ENCODE measurements at regions not wholly inside any gene's neighbourhood (a gene's known extent, or its start where the extent isn't known, plus 50 kb on each side); places are given as distances from the start of the nearest gene placed in this dataset.

DNA sequence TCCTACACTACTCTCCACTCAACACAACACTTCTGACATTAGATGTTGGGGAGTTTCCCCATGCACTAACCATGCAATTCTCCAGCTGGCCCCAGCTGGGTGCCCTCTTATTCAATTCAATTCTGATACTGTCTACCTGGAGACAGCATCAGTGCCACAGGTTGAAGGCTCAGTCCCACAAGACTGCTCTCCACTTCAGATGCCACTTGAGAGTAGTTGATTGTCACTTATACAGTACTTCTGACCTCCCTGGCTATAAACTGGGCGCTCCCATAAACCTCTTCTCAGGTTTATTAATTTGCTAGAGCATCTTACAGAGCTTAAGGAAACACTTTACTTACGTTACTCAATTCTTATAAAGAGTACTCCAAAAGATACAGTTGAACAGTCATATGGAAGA is 442.3 kb downstream of the LRRIQ3 start:
- no CpG with 5 or more reads among the region's 2 CpGs for WGBS (ENCODE audit: insufficient coverage, insufficient read length)
- H3K9me3 ChIP-seq (ENCODE audit: control insufficient read depth, insufficient read depth, low read length), result no peaks in the 10 kb centered on the region
- DNase-seq (ENCODE audit: low read depth, low spot score), result no peak
- no peak overlapping the region for H3K4me3 ChIP-seq (ENCODE audit: low read length)
- H3K4me1 ChIP-seq (ENCODE audit: control insufficient read depth, insufficient read depth, low read length), result no peaks in the 10 kb centered on the region
- H3K27ac ChIP-seq (ENCODE audit: low read length), result no peak overlapping the region
- no peaks in the 10 kb centered on the region for H3K27me3 ChIP-seq (ENCODE audit: control insufficient read depth, insufficient read depth, low read length)
- H3K36me3 ChIP-seq (ENCODE audit: control insufficient read depth, insufficient read depth, low read length), result no peaks in the 10 kb centered on the region

DNA sequence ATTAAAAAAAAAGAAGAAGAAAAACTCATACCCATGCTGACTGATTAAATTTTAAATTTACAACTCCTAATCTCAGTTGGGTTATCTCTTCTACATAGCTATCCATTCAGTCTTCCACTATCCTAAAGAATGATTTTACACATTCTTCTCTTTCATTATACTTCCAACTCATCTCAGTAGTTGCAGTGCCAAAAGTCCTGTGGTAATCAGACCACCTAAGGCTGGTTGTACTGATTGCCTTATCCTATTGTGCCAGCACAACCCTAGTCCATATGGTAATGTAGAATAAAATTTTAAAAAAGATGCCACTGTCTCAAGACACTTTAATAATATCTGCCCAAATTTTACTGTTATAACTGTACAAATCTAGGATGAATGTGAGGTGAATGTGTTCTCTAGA is 448.0 kb downstream of the LRRIQ3 start:
- no peaks in the 10 kb centered on the region for H3K4me1 ChIP-seq (ENCODE audit: control insufficient read depth, insufficient read depth, low read length)
- H3K4me3 ChIP-seq (ENCODE audit: low read length), result no peak overlapping the region
- H3K27me3 ChIP-seq (ENCODE audit: control insufficient read depth, insufficient read depth, low read length), result no peaks in the 10 kb centered on the region
- H3K36me3 ChIP-seq (ENCODE audit: control insufficient read depth, insufficient read depth, low read length), result no peaks in the 10 kb centered on the region
- H3K27ac ChIP-seq (ENCODE audit: low read length), result no peak overlapping the region
- no peak for DNase-seq (ENCODE audit: low read depth, low spot score)
- no peaks in the 10 kb centered on the region for H3K9me3 ChIP-seq (ENCODE audit: control insufficient read depth, insufficient read depth, low read length)

DNA sequence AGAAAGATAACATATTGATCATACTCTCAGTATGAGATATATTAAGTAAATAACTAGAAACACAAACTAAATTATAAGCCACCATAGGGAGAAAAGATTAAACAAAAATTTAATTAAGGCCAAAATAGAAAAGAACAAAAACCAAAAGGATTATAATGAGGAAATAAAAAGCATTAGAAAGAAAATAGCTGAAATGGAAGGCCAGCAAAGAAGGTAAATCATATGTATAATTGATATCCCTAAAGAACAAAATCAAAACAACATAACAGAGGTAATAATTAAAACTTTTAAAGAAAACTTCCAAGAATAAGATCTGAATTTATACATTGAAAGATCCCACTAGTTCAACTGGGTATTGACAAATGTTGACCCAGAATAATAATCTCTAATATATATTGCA is 453.0 kb downstream of the LRRIQ3 start:
- no peak for DNase-seq (ENCODE audit: low read depth, low spot score)
- Histone ChIP-seq H3K36me3 (ENCODE audit: control insufficient read depth, insufficient read depth, low read length) (no peaks in the 10 kb centered on the region), H3K27me3 (ENCODE audit: control insufficient read depth, insufficient read depth, low read length) (no peaks in the 10 kb centered on the region), H3K4me3 (ENCODE audit: low read length) (no peak overlapping the region), H3K9me3 (ENCODE audit: control insufficient read depth, insufficient read depth, low read length) (no peaks in the 10 kb centered on the region), H3K4me1 (ENCODE audit: control insufficient read depth, insufficient read depth, low read length) (no peaks in the 10 kb centered on the region), H3K27ac (ENCODE audit: low read length) (no peak overlapping the region)

DNA sequence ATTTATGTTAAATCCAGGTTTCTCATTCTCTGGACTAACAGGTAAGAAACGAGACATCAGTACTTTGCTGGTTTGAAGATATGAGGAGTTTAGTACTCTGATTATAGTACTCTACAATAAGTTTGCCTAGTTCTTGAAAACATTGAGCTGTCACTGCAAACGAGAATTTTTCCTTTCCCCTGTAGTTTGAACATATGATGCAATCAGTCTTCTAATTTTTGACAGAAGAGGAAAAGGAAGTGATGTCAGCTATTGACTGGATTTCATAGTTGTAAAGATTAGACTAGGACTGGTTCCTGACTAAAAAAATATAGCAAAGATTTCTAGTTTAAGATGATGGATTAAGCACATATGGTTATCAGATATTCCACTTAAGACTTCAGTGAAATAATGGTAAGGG is 461.9 kb downstream of the LRRIQ3 start:
- no peaks in the 10 kb centered on the region for H3K4me1 ChIP-seq (ENCODE audit: control insufficient read depth, insufficient read depth, low read length)
- H3K27me3 ChIP-seq (ENCODE audit: control insufficient read depth, insufficient read depth, low read length), result no peaks in the 10 kb centered on the region
- H3K27ac ChIP-seq (ENCODE audit: low read length), result no peak overlapping the region
- no peak overlapping the region for H3K4me3 ChIP-seq (ENCODE audit: low read length)
- H3K36me3 ChIP-seq (ENCODE audit: control insufficient read depth, insufficient read depth, low read length), result no peaks in the 10 kb centered on the region
- no peak for DNase-seq (ENCODE audit: low read depth, low spot score)
- WGBS (ENCODE audit: insufficient coverage, insufficient read length), result no CpG with 5 or more reads among the region's 2 CpGs
- H3K9me3 ChIP-seq (ENCODE audit: control insufficient read depth, insufficient read depth, low read length), result no peaks in the 10 kb centered on the region

DNA sequence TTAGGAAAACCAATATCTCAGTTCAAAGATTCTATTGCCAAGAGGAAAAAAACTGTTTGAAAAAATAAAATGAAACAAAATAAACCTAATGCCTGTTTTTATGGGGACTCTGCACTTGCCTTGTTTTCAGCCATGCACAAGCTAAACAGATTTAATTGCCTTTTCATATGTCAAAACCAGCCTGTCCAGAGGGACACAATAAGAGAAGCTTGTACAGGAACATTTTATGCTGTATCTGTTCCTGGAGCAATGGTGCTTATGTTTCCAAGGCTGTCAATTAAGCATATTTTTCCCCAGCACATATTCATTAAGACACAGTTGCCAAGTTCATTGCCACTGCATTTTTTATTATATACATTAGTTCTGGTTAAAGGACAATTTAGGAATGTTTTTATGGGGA is 470.9 kb downstream of the LRRIQ3 start:
- Histone ChIP-seq H3K4me3 (ENCODE audit: low read length) (no peak overlapping the region), H3K9me3 (ENCODE audit: control insufficient read depth, insufficient read depth, low read length) (no peaks in the 10 kb centered on the region), H3K27me3 (ENCODE audit: control insufficient read depth, insufficient read depth, low read length) (no peaks in the 10 kb centered on the region), H3K4me1 (ENCODE audit: control insufficient read depth, insufficient read depth, low read length) (no peaks in the 10 kb centered on the region), H3K36me3 (ENCODE audit: control insufficient read depth, insufficient read depth, low read length) (no peaks in the 10 kb centered on the region), H3K27ac (ENCODE audit: low read length) (no peak overlapping the region)
- no peak for DNase-seq (ENCODE audit: low read depth, low spot score)

DNA sequence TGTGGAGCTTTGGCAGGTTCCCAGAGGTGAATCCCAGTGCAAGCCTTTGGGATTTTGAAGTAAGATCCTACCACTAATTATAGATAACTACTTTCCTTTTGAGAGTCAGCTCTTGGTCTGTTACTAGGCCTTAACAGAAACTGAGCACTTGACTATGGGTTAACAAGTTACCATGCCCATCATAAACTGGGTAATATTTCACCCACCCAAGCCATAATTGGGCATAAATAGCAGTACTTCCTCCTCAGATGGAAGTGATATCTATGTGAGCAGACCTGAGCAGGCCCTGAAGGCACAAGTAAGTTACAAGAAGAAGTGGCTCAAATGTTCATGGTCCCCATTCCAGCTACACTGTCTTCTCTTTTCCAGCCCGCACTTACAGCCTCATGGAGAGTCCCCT is 475.9 kb downstream of the LRRIQ3 start:
- Histone ChIP-seq H3K36me3 (ENCODE audit: control insufficient read depth, insufficient read depth, low read length) (no peaks in the 10 kb centered on the region), H3K4me3 (ENCODE audit: low read length) (no peak overlapping the region), H3K9me3 (ENCODE audit: control insufficient read depth, insufficient read depth, low read length) (no peaks in the 10 kb centered on the region), H3K4me1 (ENCODE audit: control insufficient read depth, insufficient read depth, low read length) (no peaks in the 10 kb centered on the region), H3K27ac (ENCODE audit: low read length) (no peak overlapping the region), H3K27me3 (ENCODE audit: control insufficient read depth, insufficient read depth, low read length) (no peaks in the 10 kb centered on the region)
- DNase-seq (ENCODE audit: low read depth, low spot score), result no peak
- no CpG with 5 or more reads among the region's 1 CpG for WGBS (ENCODE audit: insufficient coverage, insufficient read length)

DNA sequence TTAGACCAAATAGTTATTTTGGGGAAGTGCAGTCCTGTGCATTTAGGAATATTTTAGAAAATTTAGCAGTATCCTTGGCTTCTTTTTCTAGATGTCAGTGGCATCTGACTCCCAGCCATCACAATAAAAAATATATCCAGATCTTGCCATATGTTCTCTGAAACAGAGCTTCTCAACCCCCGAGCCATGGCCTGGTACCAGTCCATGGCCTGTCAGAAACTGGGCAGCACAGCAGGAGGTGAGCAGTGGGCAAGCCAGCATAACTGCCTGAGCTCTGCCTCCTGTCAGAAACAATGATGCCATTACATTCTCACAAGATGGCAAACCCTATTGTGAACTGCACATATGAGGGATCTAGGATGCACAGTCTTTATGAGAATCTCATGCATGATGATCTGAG is 480.0 kb downstream of the LRRIQ3 start:
- H3K9me3 ChIP-seq (ENCODE audit: control insufficient read depth, insufficient read depth, low read length), result no peaks in the 10 kb centered on the region
- no peak overlapping the region for H3K4me3 ChIP-seq (ENCODE audit: low read length)
- H3K27ac ChIP-seq (ENCODE audit: low read length), result no peak overlapping the region
- DNase-seq (ENCODE audit: low read depth, low spot score), result no peak
- WGBS (ENCODE audit: insufficient coverage, insufficient read length), result no CpG with 5 or more reads among the region's 1 CpG
- no peaks in the 10 kb centered on the region for H3K27me3 ChIP-seq (ENCODE audit: control insufficient read depth, insufficient read depth, low read length)
- no peaks in the 10 kb centered on the region for H3K4me1 ChIP-seq (ENCODE audit: control insufficient read depth, insufficient read depth, low read length)
- H3K36me3 ChIP-seq (ENCODE audit: control insufficient read depth, insufficient read depth, low read length), result no peaks in the 10 kb centered on the region

DNA sequence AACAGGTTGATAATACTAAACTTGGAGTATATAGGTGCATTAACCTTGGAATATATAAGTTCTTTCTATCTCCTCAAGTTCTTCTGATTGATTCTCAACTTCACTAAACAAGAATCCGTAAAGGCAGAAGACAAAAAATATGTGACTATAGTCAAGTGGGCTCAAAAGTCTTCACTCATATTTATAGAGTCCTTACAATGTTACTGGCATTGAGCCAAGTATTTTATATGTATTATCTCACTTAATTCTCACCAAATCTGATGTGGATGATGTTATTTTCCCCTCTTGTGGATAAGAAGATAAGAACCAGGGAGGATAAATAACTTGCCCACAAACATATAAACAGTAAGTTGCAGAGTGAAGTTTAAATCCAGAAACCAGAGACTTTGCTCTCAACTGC is 486.9 kb downstream of the LRRIQ3 start:
- WGBS (ENCODE audit: insufficient coverage, insufficient read length), result no CpG with 5 or more reads among the region's 1 CpG
- Histone ChIP-seq H3K4me3 (ENCODE audit: low read length) (no peak overlapping the region), H3K27me3 (ENCODE audit: control insufficient read depth, insufficient read depth, low read length) (no peaks in the 10 kb centered on the region), H3K9me3 (ENCODE audit: control insufficient read depth, insufficient read depth, low read length) (no peaks in the 10 kb centered on the region), H3K36me3 (ENCODE audit: control insufficient read depth, insufficient read depth, low read length) (no peaks in the 10 kb centered on the region), H3K4me1 (ENCODE audit: control insufficient read depth, insufficient read depth, low read length) (no peaks in the 10 kb centered on the region), H3K27ac (ENCODE audit: low read length) (no peak overlapping the region)
- DNase-seq (ENCODE audit: low read depth, low spot score), result no peak

DNA sequence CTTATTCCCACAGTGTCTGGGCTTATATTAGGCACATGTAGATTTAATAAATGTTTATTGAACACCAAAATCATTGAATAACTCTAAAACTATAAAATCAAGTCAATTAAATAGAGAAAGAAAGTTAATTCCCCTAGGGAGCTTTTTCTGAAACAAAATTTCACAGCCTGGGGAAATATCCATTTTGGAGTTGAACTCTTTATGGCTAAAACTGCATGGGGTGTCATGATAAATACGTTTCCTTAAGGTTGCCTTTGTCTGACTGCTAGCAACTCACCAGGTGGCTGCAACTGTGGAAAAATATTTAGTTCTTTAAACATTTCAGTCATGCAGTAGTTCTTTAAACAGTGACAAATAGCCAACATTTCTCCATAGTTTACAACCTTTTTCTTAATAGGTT is 496.1 kb downstream of the LRRIQ3 start:
- H3K9me3 ChIP-seq (ENCODE audit: control insufficient read depth, insufficient read depth, low read length), result no peaks in the 10 kb centered on the region

DNA sequence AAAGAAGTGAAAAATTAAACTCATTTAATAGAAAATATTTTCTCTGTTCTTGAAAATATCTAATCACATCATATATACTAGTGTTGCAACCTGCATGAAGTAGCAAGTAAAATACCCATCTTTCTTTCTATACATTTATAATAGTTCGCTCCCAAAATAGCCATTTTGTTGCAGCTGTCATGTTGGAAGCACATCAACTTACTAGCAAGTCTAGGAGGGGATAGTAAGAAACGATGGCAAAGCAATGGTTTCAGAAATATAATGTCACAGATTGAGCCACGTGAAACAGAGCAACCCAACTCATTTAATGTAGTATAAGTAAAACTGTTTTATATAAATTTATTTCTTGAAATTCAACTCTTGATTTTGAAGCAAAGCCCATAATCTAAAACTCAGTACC is 521.8 kb downstream of the LRRIQ3 start:
- no peaks in the 10 kb centered on the region for H3K9me3 ChIP-seq (ENCODE audit: control insufficient read depth, insufficient read depth, low read length)
- no peaks in the 10 kb centered on the region for H3K36me3 ChIP-seq (ENCODE audit: control insufficient read depth, insufficient read depth, low read length)
- H3K4me1 ChIP-seq (ENCODE audit: control insufficient read depth, insufficient read depth, low read length), result no peaks in the 10 kb centered on the region
- no peak overlapping the region for H3K27ac ChIP-seq (ENCODE audit: low read length)
- H3K27me3 ChIP-seq (ENCODE audit: control insufficient read depth, insufficient read depth, low read length), result no peaks in the 10 kb centered on the region
- no peak for DNase-seq (ENCODE audit: low read depth, low spot score)
- no peak overlapping the region for H3K4me3 ChIP-seq (ENCODE audit: low read length)
- no CpG with 5 or more reads among the region's 3 CpGs for WGBS (ENCODE audit: insufficient coverage, insufficient read length)

More for the DNA sequence above, 496.1 kb downstream of the LRRIQ3 start:
- Histone ChIP-seq H3K4me1 (ENCODE audit: control insufficient read depth, insufficient read depth, low read length) (no peaks in the 10 kb centered on the region), H3K36me3 (ENCODE audit: control insufficient read depth, insufficient read depth, low read length) (no peaks in the 10 kb centered on the region), H3K4me3 (ENCODE audit: low read length) (no peak overlapping the region), H3K27ac (ENCODE audit: low read length) (no peak overlapping the region), H3K27me3 (ENCODE audit: control insufficient read depth, insufficient read depth, low read length) (no peaks in the 10 kb centered on the region)
- DNase-seq (ENCODE audit: low read depth, low spot score), result no peak
- WGBS (ENCODE audit: insufficient coverage, insufficient read length), result no CpG with 5 or more reads among the region's 1 CpG

DNA sequence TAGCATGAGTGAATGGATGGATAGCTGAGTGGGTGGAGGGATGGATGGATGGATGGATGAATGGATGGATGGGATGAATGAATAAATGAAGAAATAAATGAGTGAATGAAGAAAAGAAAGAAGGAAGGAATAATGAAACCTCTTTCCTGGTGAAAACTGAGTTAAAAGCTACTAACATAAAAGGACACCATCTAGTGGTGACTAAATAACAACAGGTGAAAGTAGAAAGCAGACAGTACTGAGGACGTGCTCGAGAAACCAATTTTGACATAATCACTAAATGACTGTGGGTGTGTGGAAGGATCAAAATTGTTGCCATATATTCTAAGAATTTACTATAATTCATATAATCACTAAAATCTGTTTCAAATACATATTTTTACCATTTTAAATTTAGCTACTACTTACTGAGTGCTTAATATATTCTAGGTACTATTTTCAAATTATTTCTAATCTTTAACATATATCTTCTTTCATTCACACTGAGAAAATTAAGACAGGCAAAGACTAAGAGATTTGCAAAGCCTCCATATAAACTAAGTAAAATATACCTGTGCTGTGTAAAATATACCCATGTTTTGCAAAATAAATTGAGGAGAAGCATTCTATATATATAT is 522.9 kb downstream of the LRRIQ3 start:
- Histone ChIP-seq H3K4me1 (ENCODE audit: control insufficient read depth, insufficient read depth, low read length) (no peaks in the 10 kb centered on the region), H3K36me3 (ENCODE audit: control insufficient read depth, insufficient read depth, low read length) (no peaks in the 10 kb centered on the region), H3K27ac (ENCODE audit: low read length) (no peak overlapping the region), H3K4me3 (ENCODE audit: low read length) (no peak overlapping the region), H3K27me3 (ENCODE audit: control insufficient read depth, insufficient read depth, low read length) (no peaks in the 10 kb centered on the region), H3K9me3 (ENCODE audit: control insufficient read depth, insufficient read depth, low read length) (no peaks in the 10 kb centered on the region)
- no CpG with 5 or more reads among the region's 2 CpGs for WGBS (ENCODE audit: insufficient coverage, insufficient read length)
- no peak for DNase-seq (ENCODE audit: low read depth, low spot score)
